ENCODE measurements at regions not wholly inside any gene's neighbourhood (a gene's known extent, or its start where the extent isn't known, plus 50 kb on each side); places are given as distances from the start of the nearest gene placed in this dataset.

- no peaks in the 10 kb centered on the region for H3F3A ChIP-seq (ENCODE audit: control insufficient read depth, insufficient read depth)
- H3K79me2 ChIP-seq (ENCODE audit: control insufficient read depth, low read length): no peaks in the 10 kb centered on the region
- no peak overlapping the region for H3K4me3 ChIP-seq (ENCODE audit: low read length)
- H4K20me1 ChIP-seq (ENCODE audit: control insufficient read depth, insufficient read depth, low read depth, low read length): no peaks in the 10 kb centered on the region
- H3K9me2 ChIP-seq (replicated peaks; ENCODE audit: control insufficient read depth, low read length): no peaks in the 10 kb centered on the region
- no peaks in the 10 kb centered on the region for H3K4me1 ChIP-seq (ENCODE audit: control insufficient read depth, low read length)
- H3K9me3 ChIP-seq (ENCODE audit: control insufficient read depth, insufficient read depth, low read length): no peaks in the 10 kb centered on the region
- no peaks in the 10 kb centered on the region for H3K36me3 ChIP-seq (ENCODE audit: control insufficient read depth, low read length)
- no peaks in the 10 kb centered on the region for H3K27me3 ChIP-seq (ENCODE audit: control insufficient read depth, low read length)
- no peak overlapping the region for H3K27ac ChIP-seq (ENCODE audit: low read depth, low read length)
- TF ChIP-seq EZH2phosphoT487 (IDR thresholded peaks at IDR 0.05; ENCODE audit: borderline replicate concordance, low read length) (no peak), CTCF (IDR thresholded peaks at IDR 0.05; ENCODE audit: low read depth, low read length, poor library complexity, severe bottlenecking) (no peak)
- H3K4me2 ChIP-seq (ENCODE audit: low read length): no peak overlapping the region
These were observed 149.2 kb upstream of the VSTM2A start for GRCh38 chr7:54392935-54393334.

GRCh38 chr7:54394834-54395233 is 147.3 kb upstream of the VSTM2A start:
- no peaks in the 10 kb centered on the region for H4K20me1 ChIP-seq (ENCODE audit: control insufficient read depth, insufficient read depth, low read depth, low read length)
- no peak overlapping the region for H3K4me2 ChIP-seq (ENCODE audit: low read length)
- H3K27ac ChIP-seq (ENCODE audit: low read depth, low read length): no peak overlapping the region
- H3K9me2 ChIP-seq (replicated peaks; ENCODE audit: control insufficient read depth, low read length): no peaks in the 10 kb centered on the region
- H3K79me2 ChIP-seq (ENCODE audit: control insufficient read depth, low read length): no peaks in the 10 kb centered on the region
- H3K36me3 ChIP-seq (ENCODE audit: control insufficient read depth, low read length): no peaks in the 10 kb centered on the region
- no peaks in the 10 kb centered on the region for H3K9me3 ChIP-seq (ENCODE audit: control insufficient read depth, insufficient read depth, low read length)
- H3K27me3 ChIP-seq (ENCODE audit: control insufficient read depth, low read length): no peaks in the 10 kb centered on the region
- TF ChIP-seq CTCF (IDR thresholded peaks at IDR 0.05; ENCODE audit: low read depth, low read length, poor library complexity, severe bottlenecking): no peak
- TF ChIP-seq EZH2phosphoT487 (IDR thresholded peaks at IDR 0.05; ENCODE audit: borderline replicate concordance, low read length): no peak
- H3K4me1 ChIP-seq (ENCODE audit: control insufficient read depth, low read length): no peaks in the 10 kb centered on the region
- no peaks in the 10 kb centered on the region for H3F3A ChIP-seq (ENCODE audit: control insufficient read depth, insufficient read depth)
- H3K4me3 ChIP-seq (ENCODE audit: low read length): no peak overlapping the region

- Histone ChIP-seq H3K36me3 (ENCODE audit: control insufficient read depth, low read length) (no peaks in the 10 kb centered on the region), H3K4me3 (ENCODE audit: low read length) (no peak overlapping the region), H3K27me3 (ENCODE audit: control insufficient read depth, low read length) (no peaks in the 10 kb centered on the region), H3F3A (ENCODE audit: control insufficient read depth, insufficient read depth) (no peaks in the 10 kb centered on the region), H3K27ac (ENCODE audit: low read depth, low read length) (no peak overlapping the region), H3K9me2 (replicated peaks; ENCODE audit: control insufficient read depth, low read length) (no peaks in the 10 kb centered on the region), H3K79me2 (ENCODE audit: control insufficient read depth, low read length) (no peaks in the 10 kb centered on the region), H4K20me1 (ENCODE audit: control insufficient read depth, insufficient read depth, low read depth, low read length) (no peaks in the 10 kb centered on the region), H3K4me2 (ENCODE audit: low read length) (no peak overlapping the region), H3K9me3 (ENCODE audit: control insufficient read depth, insufficient read depth, low read length) (no peaks in the 10 kb centered on the region), H3K4me1 (ENCODE audit: control insufficient read depth, low read length) (no peaks in the 10 kb centered on the region)
- no peak for TF ChIP-seq EZH2phosphoT487 (IDR thresholded peaks at IDR 0.05; ENCODE audit: borderline replicate concordance, low read length)
- no peak for TF ChIP-seq CTCF (IDR thresholded peaks at IDR 0.05; ENCODE audit: low read depth, low read length, poor library complexity, severe bottlenecking)
These were observed 144.2 kb upstream of the VSTM2A start for GRCh38 chr7:54397836-54398612.

All from DOHH2 (cell line).